ENCODE measurements at regions not wholly inside any gene's neighbourhood (a gene's known extent, or its start where the extent isn't known, plus 50 kb on each side); places are given as distances from the start of the nearest gene placed in this dataset.

- no peak overlapping the region for H3K23ac ChIP-seq (ENCODE audit: low read depth, low read length, poor library complexity)
- no peak overlapping the region for H3K14ac ChIP-seq (ENCODE audit: low read length)
- H3K27me3 ChIP-seq (ENCODE audit: control insufficient read depth in 3 of 3, insufficient read depth in 3 of 3, low read depth in 1 of 3, low read length in 3 of 3), result no peaks in the 10 kb centered on the region
- no peaks in the 10 kb centered on the region for H3K79me1 ChIP-seq (ENCODE audit: low read depth, low read length)
- H3K9me3 ChIP-seq (replicated peaks in 1 of 2; ENCODE audit: control insufficient read depth in 2 of 2, insufficient read depth in 1 of 2, low read depth in 1 of 2, low read length in 2 of 2), result no peaks in the 10 kb centered on the region
- H2BK5ac ChIP-seq (ENCODE audit: low read length), result no peak overlapping the region
- H3K4me2 ChIP-seq (ENCODE audit: insufficient read depth, low read length, poor library complexity, severe bottlenecking), result no peak overlapping the region
- WGBS, 2 donors (ENCODE audit: extremely low coverage in 2 of 2, insufficient read length in 2 of 2, insufficient replicate concordance in 1 of 2), result no CpG with 5 or more reads among the region's 8 CpGs
- no peak overlapping the region for H3K18ac ChIP-seq (ENCODE audit: low read length)
- H4K8ac ChIP-seq (ENCODE audit: low read depth, low read length), result no peak overlapping the region
- H3K27ac ChIP-seq (replicated peaks; ENCODE audit: low read length), result no peak overlapping the region
- H3K4me1 ChIP-seq (ENCODE audit: control insufficient read depth in 2 of 2, insufficient read depth in 1 of 2, low read depth in 1 of 2, low read length in 2 of 2), result peaks cover 0 to 2% of the 10 kb centered on the region in 2 donors
- no peak for DNase-seq (ENCODE audit: low spot score)
- H2BK15ac ChIP-seq (ENCODE audit: low read length), result no peak overlapping the region
- H3K9ac ChIP-seq (ENCODE audit: low read depth, low read length, poor library complexity), result no peak overlapping the region
- no peaks in the 10 kb centered on the region for H3K36me3 ChIP-seq (replicated peaks in 1 of 2; ENCODE audit: control insufficient read depth in 2 of 2, insufficient read depth in 2 of 2, low read length in 2 of 2)
- H3K4ac ChIP-seq (ENCODE audit: low read length), result no peak overlapping the region
- no peak overlapping the region for H2BK12ac ChIP-seq (ENCODE audit: low read length)
- no peak overlapping the region for H2AK5ac ChIP-seq (ENCODE audit: low read depth, low read length)
- no peak overlapping the region for H2AFZ ChIP-seq (ENCODE audit: low read length)
- H4K91ac ChIP-seq (ENCODE audit: low read depth, low read length, poor library complexity), result no peak overlapping the region
- H3K4me3 ChIP-seq (ENCODE audit: low read length in 2 of 2), result no peak overlapping the region
- no peak overlapping the region for H2BK120ac ChIP-seq (ENCODE audit: low read depth, low read length)
Observed at GRCh38 chr1:115183721-115184259, 94.5 kb upstream of the TSPAN2 start.

GRCh38 chr1:115183158-115183557, 93.9 kb upstream of the TSPAN2 start:
- Histone ChIP-seq H3K14ac (ENCODE audit: low read length) (no peak overlapping the region), H3K4ac (ENCODE audit: low read length) (no peak overlapping the region), H4K91ac (ENCODE audit: low read depth, low read length, poor library complexity) (no peak overlapping the region), H3K4me3 (ENCODE audit: low read length in 2 of 2) (no peak overlapping the region), H3K9me3 (replicated peaks in 1 of 2; ENCODE audit: control insufficient read depth in 2 of 2, insufficient read depth in 1 of 2, low read depth in 1 of 2, low read length in 2 of 2) (no peaks in the 10 kb centered on the region), H3K4me2 (ENCODE audit: insufficient read depth, low read length, poor library complexity, severe bottlenecking) (no peak overlapping the region), H3K36me3 (replicated peaks in 1 of 2; ENCODE audit: control insufficient read depth in 2 of 2, insufficient read depth in 2 of 2, low read length in 2 of 2) (no peaks in the 10 kb centered on the region), H3K27me3 (ENCODE audit: control insufficient read depth in 3 of 3, insufficient read depth in 3 of 3, low read depth in 1 of 3, low read length in 3 of 3) (no peaks in the 10 kb centered on the region), H2BK12ac (ENCODE audit: low read length) (no peak overlapping the region), H2BK120ac (ENCODE audit: low read depth, low read length) (no peak overlapping the region), H4K8ac (ENCODE audit: low read depth, low read length) (no peak overlapping the region), H2BK15ac (ENCODE audit: low read length) (no peak overlapping the region), H3K4me1 (ENCODE audit: control insufficient read depth in 2 of 2, insufficient read depth in 1 of 2, low read depth in 1 of 2, low read length in 2 of 2) (no peaks in the 10 kb centered on the region), H2AFZ (ENCODE audit: low read length) (no peak overlapping the region), H3K18ac (ENCODE audit: low read length) (no peak overlapping the region), H3K9ac (ENCODE audit: low read depth, low read length, poor library complexity) (no peak overlapping the region), H3K27ac (replicated peaks; ENCODE audit: low read length) (no peak overlapping the region), H3K79me1 (ENCODE audit: low read depth, low read length) (no peaks in the 10 kb centered on the region), H3K23ac (ENCODE audit: low read depth, low read length, poor library complexity) (no peak overlapping the region), H2BK5ac (ENCODE audit: low read length) (no peak overlapping the region), H2AK5ac (ENCODE audit: low read depth, low read length) (no peak overlapping the region)
- no CpG with 5 or more reads among the region's 6 CpGs for WGBS, 2 donors (ENCODE audit: extremely low coverage in 2 of 2, insufficient read length in 2 of 2, insufficient replicate concordance in 1 of 2)
- DNase-seq (ENCODE audit: low spot score), result no peak

DNA sequence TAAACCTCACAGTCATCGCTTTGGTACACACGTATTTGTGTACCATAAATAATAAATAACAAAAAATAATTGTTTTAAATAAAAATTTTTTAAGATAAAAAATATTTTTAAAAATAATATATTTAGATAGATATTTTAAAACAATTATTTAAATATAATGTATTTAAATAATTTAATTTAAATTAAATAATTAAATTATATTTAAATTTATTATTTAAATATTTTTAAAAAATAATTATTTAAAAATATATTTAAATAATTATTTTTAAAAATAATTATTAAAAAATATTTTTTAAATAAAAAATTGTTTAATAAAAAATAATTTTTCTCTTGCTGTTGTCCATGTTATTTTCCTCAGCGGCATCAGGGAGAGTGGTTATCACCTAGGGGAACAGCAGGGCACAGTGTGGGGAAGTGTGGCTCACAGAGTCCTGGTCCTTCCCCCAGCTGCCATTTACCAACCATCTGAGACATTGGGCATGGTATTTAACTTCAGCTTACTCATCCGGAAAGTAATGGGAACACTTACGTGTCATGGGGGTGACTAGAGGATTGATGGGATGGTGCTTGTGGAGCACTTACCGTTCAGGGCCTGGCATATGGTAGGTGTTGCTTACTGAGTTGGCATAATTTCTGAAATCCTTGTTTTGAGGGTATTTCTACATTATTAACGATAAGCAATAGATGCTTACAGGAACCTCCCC, 92.9 kb upstream of the TSPAN2 start:
- no peak overlapping the region for H2BK15ac ChIP-seq (ENCODE audit: low read length)
- H3K79me1 ChIP-seq (ENCODE audit: low read depth, low read length), result no peaks in the 10 kb centered on the region
- H3K23ac ChIP-seq (ENCODE audit: low read depth, low read length, poor library complexity), result no peak overlapping the region
- no peaks in the 10 kb centered on the region for H3K27me3 ChIP-seq (ENCODE audit: control insufficient read depth in 3 of 3, insufficient read depth in 3 of 3, low read depth in 1 of 3, low read length in 3 of 3)
- no peak overlapping the region for H3K18ac ChIP-seq (ENCODE audit: low read length)
- H2AK5ac ChIP-seq (ENCODE audit: low read depth, low read length), result no peak overlapping the region
- no peak for DNase-seq (ENCODE audit: low spot score)
- H3K36me3 ChIP-seq (replicated peaks in 1 of 2; ENCODE audit: control insufficient read depth in 2 of 2, insufficient read depth in 2 of 2, low read length in 2 of 2), result no peaks in the 10 kb centered on the region
- H3K9ac ChIP-seq (ENCODE audit: low read depth, low read length, poor library complexity), result no peak overlapping the region
- H2BK120ac ChIP-seq (ENCODE audit: low read depth, low read length), result no peak overlapping the region
- no peak overlapping the region for H3K4me3 ChIP-seq (ENCODE audit: low read length in 2 of 2)
- no peak overlapping the region for H2BK12ac ChIP-seq (ENCODE audit: low read length)
- H3K4me1 ChIP-seq (ENCODE audit: control insufficient read depth in 2 of 2, insufficient read depth in 1 of 2, low read depth in 1 of 2, low read length in 2 of 2), result no peaks in the 10 kb centered on the region
- H3K4ac ChIP-seq (ENCODE audit: low read length), result no peak overlapping the region
- H3K27ac ChIP-seq (replicated peaks; ENCODE audit: low read length), result no peak overlapping the region
- no peak overlapping the region for H4K8ac ChIP-seq (ENCODE audit: low read depth, low read length)
- no peak overlapping the region for H4K91ac ChIP-seq (ENCODE audit: low read depth, low read length, poor library complexity)
- no peak overlapping the region for H2BK5ac ChIP-seq (ENCODE audit: low read length)
- no peak overlapping the region for H3K14ac ChIP-seq (ENCODE audit: low read length)
- no peak overlapping the region for H2AFZ ChIP-seq (ENCODE audit: low read length)
- no peak overlapping the region for H3K4me2 ChIP-seq (ENCODE audit: insufficient read depth, low read length, poor library complexity, severe bottlenecking)
- H3K9me3 ChIP-seq (replicated peaks in 1 of 2; ENCODE audit: control insufficient read depth in 2 of 2, insufficient read depth in 1 of 2, low read depth in 1 of 2, low read length in 2 of 2), result no peaks in the 10 kb centered on the region
- no CpG with 5 or more reads among the region's 7 CpGs for WGBS, 2 donors (ENCODE audit: extremely low coverage in 2 of 2, insufficient read length in 2 of 2, insufficient replicate concordance in 1 of 2)

DNA sequence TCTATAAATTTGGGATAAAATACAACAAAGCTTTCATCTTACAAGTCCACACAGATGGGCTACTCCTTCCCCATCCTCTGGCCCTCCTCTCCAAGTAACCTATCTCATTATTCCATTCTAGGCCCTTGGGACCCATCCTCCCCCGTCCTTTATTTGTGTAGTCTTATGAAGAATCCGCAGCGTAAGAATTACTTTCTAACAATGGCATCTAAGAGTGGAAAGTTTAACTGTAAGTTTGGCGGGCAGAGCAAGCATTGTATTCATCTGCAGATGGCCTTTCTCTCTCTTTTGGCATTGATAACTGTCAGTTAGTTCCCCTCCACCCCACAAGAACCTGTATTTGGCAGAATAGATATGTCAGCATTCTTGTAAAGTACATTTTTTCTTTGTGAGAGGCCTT, 91.9 kb upstream of the TSPAN2 start:
- no peak overlapping the region for H4K91ac ChIP-seq (ENCODE audit: low read depth, low read length, poor library complexity)
- no peak overlapping the region for H3K4ac ChIP-seq (ENCODE audit: low read length)
- WGBS, 2 donors (ENCODE audit: extremely low coverage in 2 of 2, insufficient read length in 2 of 2, insufficient replicate concordance in 1 of 2), result no CpG with 5 or more reads among the region's 4 CpGs
- H2AFZ ChIP-seq (ENCODE audit: low read length), result no peak overlapping the region
- no peak overlapping the region for H3K14ac ChIP-seq (ENCODE audit: low read length)
- no peaks in the 10 kb centered on the region for H3K79me1 ChIP-seq (ENCODE audit: low read depth, low read length)
- no peaks in the 10 kb centered on the region for H3K9me3 ChIP-seq (replicated peaks in 1 of 2; ENCODE audit: control insufficient read depth in 2 of 2, insufficient read depth in 1 of 2, low read depth in 1 of 2, low read length in 2 of 2)
- H3K36me3 ChIP-seq (replicated peaks in 1 of 2; ENCODE audit: control insufficient read depth in 2 of 2, insufficient read depth in 2 of 2, low read length in 2 of 2), result no peaks in the 10 kb centered on the region
- no peak overlapping the region for H3K27ac ChIP-seq (replicated peaks; ENCODE audit: low read length)
- no peak overlapping the region for H2AK5ac ChIP-seq (ENCODE audit: low read depth, low read length)
- H2BK12ac ChIP-seq (ENCODE audit: low read length), result no peak overlapping the region
- H3K27me3 ChIP-seq (ENCODE audit: control insufficient read depth in 3 of 3, insufficient read depth in 3 of 3, low read depth in 1 of 3, low read length in 3 of 3), result no peaks in the 10 kb centered on the region
- no peak overlapping the region for H3K23ac ChIP-seq (ENCODE audit: low read depth, low read length, poor library complexity)
- H3K18ac ChIP-seq (ENCODE audit: low read length), result no peak overlapping the region
- no peak overlapping the region for H4K8ac ChIP-seq (ENCODE audit: low read depth, low read length)
- H2BK15ac ChIP-seq (ENCODE audit: low read length), result no peak overlapping the region
- no peak overlapping the region for H2BK120ac ChIP-seq (ENCODE audit: low read depth, low read length)
- no peaks in the 10 kb centered on the region for H3K4me1 ChIP-seq (ENCODE audit: control insufficient read depth in 2 of 2, insufficient read depth in 1 of 2, low read depth in 1 of 2, low read length in 2 of 2)
- H3K4me3 ChIP-seq (ENCODE audit: low read length in 2 of 2), result no peak overlapping the region
- DNase-seq (ENCODE audit: low spot score), result no peak
- H3K4me2 ChIP-seq (ENCODE audit: insufficient read depth, low read length, poor library complexity, severe bottlenecking), result no peak overlapping the region
- no peak overlapping the region for H3K9ac ChIP-seq (ENCODE audit: low read depth, low read length, poor library complexity)
- no peak overlapping the region for H2BK5ac ChIP-seq (ENCODE audit: low read length)

All from neuronal stem cell (in vitro differentiated cells).